ENCODE measurements at regions not wholly inside any gene's neighbourhood (a gene's known extent, or its start where the extent isn't known, plus 50 kb on each side); places are given as distances from the start of the nearest gene placed in this dataset.
"Not testable (repeated sequence)": the region's sequence is repeated elsewhere in the genome, so short reads cannot be mapped to it uniquely, and the experiment has no call there.

GRCh38 chr7:53087274-53087673, 51.8 kb downstream of the POM121L12 start:
- no peak for DNase-seq (ENCODE audit: low spot score)

DNA sequence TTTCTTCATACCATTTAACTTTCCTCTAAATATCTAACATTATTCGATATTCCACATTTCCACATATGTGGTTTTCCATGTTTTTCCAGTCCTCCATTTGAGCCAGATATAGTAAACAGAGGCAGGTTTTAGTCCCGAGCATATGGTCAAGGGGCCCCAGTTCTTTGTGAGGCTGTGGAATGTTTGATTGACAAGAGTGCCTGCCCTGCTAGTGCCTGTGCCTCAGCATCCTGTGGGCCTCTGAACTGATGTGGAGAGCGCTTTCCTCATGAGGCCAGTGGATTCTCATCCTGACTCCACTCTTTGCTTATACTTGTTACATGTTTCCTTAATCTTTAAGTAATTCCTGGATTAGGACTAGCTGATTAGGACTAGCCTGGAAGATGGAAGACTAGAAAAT, 58.8 kb downstream of the POM121L12 start:
- DNase-seq (ENCODE audit: low spot score), result no peak

GRCh38 chr7:53094827-53095226, 59.4 kb downstream of the POM121L12 start:
- no peak for DNase-seq (ENCODE audit: low spot score)

GRCh38 chr7:53095731-53096501, 60.5 kb downstream of the POM121L12 start:
- no peak for DNase-seq (ENCODE audit: low spot score)

- DNase-seq (ENCODE audit: low spot score), result no peak
Measured at GRCh38 chr7:53100091-53100490, 64.7 kb downstream of the POM121L12 start.

DNA sequence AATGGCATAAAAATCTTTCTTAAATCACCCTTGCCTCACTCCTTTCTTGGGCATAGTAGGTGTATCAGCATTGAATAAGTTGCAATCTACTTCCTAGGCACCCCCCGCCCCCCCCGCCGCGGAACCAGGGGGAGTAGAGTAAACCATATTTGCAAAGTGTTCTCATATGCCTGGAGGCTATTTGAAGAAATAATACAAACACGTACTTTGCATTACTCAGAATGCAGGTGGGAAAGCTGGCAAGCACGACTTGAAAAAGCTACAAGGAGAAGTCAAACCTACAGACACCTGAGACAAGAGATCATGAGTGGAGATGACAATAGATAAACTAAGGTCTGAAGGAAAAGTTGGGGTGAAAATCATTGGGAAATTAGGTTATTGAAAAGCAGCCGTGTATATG, 65.6 kb downstream of the POM121L12 start:
- DNase-seq (ENCODE audit: low spot score), result no peak

DNA sequence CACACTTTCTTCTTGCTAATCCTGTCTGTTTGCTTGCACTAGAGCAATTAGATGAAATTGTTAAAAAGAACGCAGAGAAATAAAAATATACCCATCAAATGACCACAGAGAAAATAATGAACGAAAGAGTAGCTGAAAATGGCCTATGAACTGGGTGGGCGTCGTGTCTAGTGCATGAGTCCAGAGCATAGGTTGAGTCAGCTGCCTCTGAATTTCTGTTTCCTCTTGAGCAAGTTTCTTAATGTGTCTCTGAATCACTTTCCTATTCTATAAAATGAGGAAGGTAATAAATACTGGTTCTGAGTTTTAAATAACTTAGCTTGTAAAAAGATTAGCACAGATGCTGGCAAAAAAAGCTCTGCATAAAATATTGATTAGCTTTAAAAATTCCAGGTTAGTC, 75.0 kb downstream of the POM121L12 start:
- no peak for DNase-seq (ENCODE audit: low spot score)

DNA sequence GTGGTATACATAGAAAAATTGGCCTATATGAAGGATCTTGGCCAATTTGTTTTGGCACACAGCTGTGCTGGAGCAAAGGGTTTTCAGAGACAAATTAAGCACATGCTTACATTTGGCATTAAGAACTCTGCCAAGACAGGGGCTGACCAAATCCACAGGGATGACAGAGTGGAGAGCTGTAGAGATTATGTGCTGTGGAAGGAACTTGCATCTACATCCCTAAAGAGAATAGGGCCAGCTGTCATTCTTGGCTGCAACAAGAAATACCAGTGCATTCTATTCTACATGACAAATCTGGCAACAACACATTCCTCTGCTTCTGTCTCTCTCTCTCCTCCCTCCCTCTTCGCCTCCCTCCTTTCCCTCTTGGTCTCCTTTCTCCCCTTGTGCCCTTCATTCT, 75.6 kb downstream of the POM121L12 start:
- DNase-seq (ENCODE audit: low spot score), result no peak

DNA sequence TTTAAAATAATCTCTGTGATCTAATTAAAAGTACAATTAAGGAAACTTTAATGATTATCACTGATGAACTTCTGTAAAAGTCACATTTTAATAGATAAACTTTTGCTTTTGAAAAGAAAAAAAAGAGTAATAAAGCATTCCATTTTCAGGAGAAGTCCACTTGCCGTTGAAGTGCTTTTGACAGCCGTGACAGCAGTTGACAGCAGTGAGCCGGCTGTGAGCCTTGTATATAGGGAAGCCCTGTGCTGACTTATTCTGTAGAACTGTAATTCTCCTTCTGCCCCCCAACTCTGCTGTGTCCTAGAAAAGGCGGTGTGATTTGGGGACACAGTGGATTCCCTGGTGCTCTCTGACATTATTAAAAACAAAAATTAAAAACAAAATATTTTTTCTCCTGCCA, 78.0 kb downstream of the POM121L12 start:
- DNase-seq (ENCODE audit: low spot score), result no peak

GRCh38 chr7:53119514-53119941, 84.1 kb downstream of the POM121L12 start:
- DNase-seq (ENCODE audit: low spot score), result no peak

GRCh38 chr7:53121374-53121773, 85.9 kb downstream of the POM121L12 start:
- no peak for DNase-seq (ENCODE audit: low spot score)

DNA sequence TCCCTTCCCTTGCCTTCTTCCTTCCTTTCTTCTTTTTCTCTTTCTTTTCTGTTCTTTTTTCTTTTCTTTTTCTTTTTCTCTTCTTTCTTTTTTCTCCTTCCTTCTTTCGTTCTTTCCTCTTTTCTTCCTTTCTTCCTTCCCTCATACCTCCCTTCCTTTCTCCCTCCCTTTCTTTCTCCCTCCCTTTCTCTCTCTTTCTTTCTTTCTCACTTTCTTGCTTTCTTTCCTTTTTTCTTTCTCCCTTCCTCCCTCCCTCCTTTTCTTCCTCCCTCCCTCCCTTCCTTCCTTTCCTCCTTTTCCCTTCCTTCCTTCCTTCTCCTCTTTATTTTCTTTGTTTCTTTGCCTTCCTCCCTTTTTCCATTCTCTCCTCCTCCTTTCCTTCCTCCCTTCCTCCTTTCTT, 96.3 kb downstream of the POM121L12 start:
- no peak for DNase-seq (ENCODE audit: low spot score)

DNA sequence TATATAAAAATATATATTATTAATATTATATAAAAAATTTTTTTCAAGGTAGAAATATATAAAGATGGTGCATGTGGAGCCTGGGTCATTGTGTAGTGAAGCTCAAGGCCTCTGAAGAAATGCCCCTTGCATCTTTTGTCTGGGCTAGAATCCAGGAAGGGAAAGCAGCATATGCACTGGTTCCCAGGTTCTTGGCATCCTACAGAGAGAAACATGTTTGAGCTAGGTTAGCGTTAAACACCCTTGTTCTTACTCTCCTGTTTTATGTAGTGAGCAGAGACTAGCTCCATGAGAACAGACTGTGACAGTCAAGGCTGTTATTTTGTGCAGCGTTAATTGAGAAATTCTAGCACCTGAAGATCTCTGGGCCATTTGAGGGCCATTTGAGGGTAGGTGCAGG, 116.1 kb downstream of the POM121L12 start:
- no peak for DNase-seq (ENCODE audit: low spot score)

DNA sequence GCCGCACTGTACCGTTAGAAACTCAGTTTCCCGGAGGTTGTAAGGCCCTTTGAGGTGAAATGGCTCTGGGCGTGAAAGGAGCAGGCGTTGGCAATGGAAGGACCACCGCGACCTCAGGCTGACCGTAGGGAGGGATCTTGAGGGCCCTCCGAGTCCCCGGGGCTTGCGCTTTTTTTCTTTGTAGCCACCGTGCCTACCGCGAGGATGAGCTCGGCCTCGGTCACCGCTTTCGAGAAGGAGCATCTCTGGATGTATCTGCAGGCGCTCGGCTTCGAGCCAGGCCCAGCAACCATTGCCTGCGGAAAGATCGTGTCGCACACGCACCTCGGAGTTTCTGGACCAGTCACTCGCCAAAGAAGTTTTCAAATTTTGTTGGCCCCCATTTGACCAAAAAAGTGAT, 151.8 kb downstream of the POM121L12 start:
- DNase-seq (ENCODE audit: low spot score), result not testable (repeated sequence)

DNA sequence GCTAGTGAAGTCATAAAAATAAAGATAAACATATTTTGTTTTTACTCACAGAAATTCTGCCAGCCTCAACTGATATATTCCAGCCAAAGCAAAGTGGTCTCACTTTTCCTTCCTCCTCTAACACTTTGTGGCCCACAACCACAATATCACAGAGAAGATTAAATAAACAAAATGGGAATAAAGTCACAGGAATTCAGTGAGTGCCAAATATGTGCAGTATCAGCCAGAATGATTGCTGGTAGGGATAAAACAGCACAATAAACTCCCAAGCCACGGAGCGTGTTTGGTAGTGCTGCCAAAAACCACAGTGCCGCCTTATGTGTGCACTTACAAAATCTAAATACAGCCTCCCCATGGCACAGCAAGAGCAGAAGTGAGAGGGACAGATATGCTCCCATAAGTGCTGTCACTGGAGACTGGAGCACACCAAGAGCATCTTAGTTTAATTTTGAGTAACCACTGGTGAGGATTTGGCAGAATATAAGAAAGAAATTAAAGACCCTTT, 155.8 kb downstream of the POM121L12 start:
- no peak for DNase-seq (ENCODE audit: low spot score)

DNA sequence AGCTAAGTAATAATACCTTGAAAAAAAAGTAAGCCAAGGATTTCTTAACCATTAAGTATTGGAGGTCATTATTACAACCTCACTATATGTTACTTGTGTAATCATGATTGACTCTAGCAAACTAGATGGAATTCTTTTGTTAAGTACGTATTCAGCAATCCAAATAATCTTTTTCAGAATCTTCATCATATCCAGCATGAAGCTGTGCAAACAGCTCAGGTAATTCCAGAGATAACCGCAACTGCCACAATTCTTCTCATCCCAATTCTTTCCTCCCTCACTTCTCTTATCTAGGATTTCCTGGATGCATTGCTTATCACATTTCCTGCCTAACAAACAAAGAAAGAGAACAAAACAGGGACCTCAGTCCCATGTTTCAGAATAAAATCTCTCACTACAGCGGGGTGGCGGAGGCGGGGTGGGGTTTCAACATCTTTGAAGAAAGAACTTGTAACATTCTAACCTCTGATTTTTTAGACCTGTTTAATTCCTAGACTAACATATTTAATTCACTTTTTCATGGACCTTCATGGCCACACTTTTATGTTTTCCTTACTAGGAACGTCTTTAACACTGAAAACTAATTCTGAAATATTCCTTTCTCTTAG, 156.5 kb downstream of the POM121L12 start:
- DNase-seq (ENCODE audit: low spot score), result no peak

GRCh38 chr7:53205006-53205405, 169.6 kb downstream of the POM121L12 start:
- DNase-seq (ENCODE audit: low spot score), result no peak

DNA sequence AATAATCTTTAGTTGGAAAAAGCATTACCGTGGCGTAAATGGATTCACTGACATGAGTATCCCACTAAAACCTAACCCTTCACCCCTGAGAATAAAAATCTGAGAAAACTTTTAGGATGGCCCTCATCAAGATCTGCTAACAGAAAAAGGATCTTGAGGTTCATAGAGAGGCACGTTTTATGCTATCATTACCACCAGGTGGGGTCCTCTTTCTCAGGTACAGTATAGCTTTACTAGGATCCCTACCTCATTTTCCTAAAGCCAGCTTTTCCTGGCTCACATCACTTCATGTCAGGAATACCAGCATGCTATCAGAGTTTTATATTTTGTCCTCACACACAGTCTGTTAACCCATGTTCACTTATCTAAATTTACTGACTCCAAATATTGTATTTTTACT, 173.7 kb downstream of the POM121L12 start:
- no peak for DNase-seq (ENCODE audit: low spot score)

- no peak for DNase-seq (ENCODE audit: low spot score)
Measured at GRCh38 chr7:53214463-53214862, 179.0 kb downstream of the POM121L12 start.

- no peak for DNase-seq (ENCODE audit: low spot score)
Measured at GRCh38 chr7:53218730-53219504, 183.5 kb downstream of the POM121L12 start.

- DNase-seq (ENCODE audit: low spot score), result no peak
Measured at GRCh38 chr7:53229202-53229601, 193.8 kb downstream of the POM121L12 start.

DNA sequence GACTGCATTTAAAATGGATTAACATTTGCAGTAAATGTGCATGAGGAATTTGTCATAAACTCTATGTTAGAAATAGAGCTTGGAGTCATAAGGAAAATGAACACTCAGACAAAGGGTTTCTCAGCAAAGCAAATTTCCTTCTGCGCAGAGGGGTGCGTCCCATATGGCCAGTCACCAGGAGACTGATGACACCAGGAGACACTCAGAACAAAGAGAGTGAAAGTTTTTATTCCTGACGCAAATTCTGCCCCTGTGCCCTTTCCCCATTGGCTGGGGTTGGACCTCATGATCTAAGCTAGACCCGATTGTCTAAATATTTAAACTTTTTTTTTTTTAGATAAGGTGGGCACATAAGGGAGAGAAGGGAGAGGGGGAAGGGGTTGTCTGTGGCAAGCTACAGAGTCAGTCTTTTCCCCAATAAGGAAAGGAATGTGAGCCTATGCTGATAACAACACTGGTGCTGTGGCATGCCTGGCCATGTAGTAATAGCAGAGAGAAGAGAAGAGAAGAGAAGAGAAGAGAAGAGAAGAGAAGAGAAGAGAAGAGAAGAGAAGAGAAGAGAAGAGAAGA, 202.0 kb downstream of the POM121L12 start:
- DNase-seq (ENCODE audit: low spot score), result no peak

Measured in A172 (cell line).